Left lung (tissue), 4 donors: ENCODE measurements at regions not wholly inside any gene's neighbourhood (a gene's known extent, or its start where the extent isn't known, plus 50 kb on each side); places are given as distances from the start of the nearest gene placed in this dataset.

Experiments
- ATAC-seq: fragments of 200-7000 bp; cut with Tn5 transposase; one replicate; pipeline ENCODE4 v1.9.1; 2020; ENCODE audit warnings: moderate library complexity
- DNase-seq, 4 donors: peaks; one replicate each; pipeline ENCODE4 v3.0.0-alpha.2; 2013 to 2020
- H3K27ac ChIP-seq, 2 donors: fragments of 200-600 bp; sonication (generic) in 1 of 2; one replicate each; pipeline versions ENCODE4 v1.5.0 to v1.8.0; 2020 to 2021
- H3K27me3 ChIP-seq, 2 donors: fragments of 200-600 bp; sonication (generic) in 1 of 2; one replicate each; pipeline versions ENCODE4 v1.5.0 to v1.8.0; 2020 to 2021
- H3K36me3 ChIP-seq, 2 donors: fragments of 200-600 bp; sonication (generic) in 1 of 2; one replicate each; pipeline versions ENCODE4 v1.5.0 to v1.8.0; 2020 to 2021
- H3K4me1 ChIP-seq, 2 donors: fragments of 200-600 bp; one replicate each; pipeline ENCODE4 v1.8.0; 2021
- H3K4me3 ChIP-seq, 2 donors: fragments of 200-600 bp; sonication (generic) in 1 of 2; one replicate each; pipeline versions ENCODE4 v1.5.0 to v1.8.0; 2020 to 2021; ENCODE audit warnings: mild to moderate bottlenecking in 1 of 2
- H3K9me3 ChIP-seq, 2 donors: fragments of 200-600 bp; sonication (generic) in 1 of 2; one replicate each; pipeline versions ENCODE4 v1.5.0 to v1.8.0; 2020 to 2021
- CTCF ChIP-seq, 2 donors: fragments of 200-600 bp; sonication (generic) in 1 of 2; IDR thresholded peaks; one replicate each; pipeline versions ENCODE4 v1.5.0 to v1.8.0; 2021; ENCODE audit warnings: antibody characterized with exemption in 2 of 2
- intact Hi-C, 2 donors: fragments of 100-400 bp; cut with DNase I; formaldehyde crosslinking; loops; one replicate each; pipeline versions ENCODE4 v1.11.2 to v1.14.2; 2022
- donor health status: DM: no; HTN: yes; CAD: no.
- donor health status: DM: no; HTN: no; CAD: no.

- intact Hi-C loops = no loop called here
Observed at GRCh38 chr15:100737214-100737613, 134.8 kb downstream of the ASB7 start.

DNA sequence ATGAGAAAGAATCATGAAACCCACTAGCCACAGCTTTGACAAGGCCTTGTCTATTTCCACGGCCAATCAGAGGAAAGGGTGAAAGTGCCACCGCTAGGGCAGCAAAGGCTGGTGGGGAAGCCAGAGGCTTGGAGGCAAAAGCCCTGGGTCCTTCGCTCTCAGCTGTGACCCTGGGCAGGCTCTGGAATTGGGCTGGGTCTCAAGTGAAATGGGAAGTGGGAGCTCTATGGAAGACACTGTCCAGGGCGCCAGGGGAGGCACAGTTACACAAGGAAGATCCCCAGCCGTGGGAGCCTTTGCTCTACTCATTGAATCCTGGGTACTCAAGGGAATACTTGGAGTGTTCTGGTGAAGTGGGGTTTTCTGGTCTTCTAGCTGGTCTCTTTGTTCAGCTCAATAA is 136.2 kb downstream of the ASB7 start:
- TF ChIP-seq CTCF (IDR thresholded peaks at IDR 0.05) = no peak
- H3K27me3 ChIP-seq = no peaks in the 10 kb centered on the region
- no peak overlapping the region for H3K27ac ChIP-seq
- H3K4me3 ChIP-seq = no peak overlapping the region
- intact Hi-C loops = no loop called here
- ATAC-seq = no peak
- H3K4me1 ChIP-seq = no peaks in the 10 kb centered on the region
- H3K9me3 ChIP-seq = no peaks in the 10 kb centered on the region
- H3K36me3 ChIP-seq = no peaks in the 10 kb centered on the region
- no peak for DNase-seq

More at GRCh38 chr15:100737214-100737613, 134.8 kb downstream of the ASB7 start:
- H3K27ac ChIP-seq = no peak overlapping the region
- no peak overlapping the region for H3K4me3 ChIP-seq
- no peak for ATAC-seq
- H3K4me1 ChIP-seq = no peaks in the 10 kb centered on the region
- no peak for TF ChIP-seq CTCF (IDR thresholded peaks at IDR 0.05)
- no peaks in the 10 kb centered on the region for H3K27me3 ChIP-seq
- H3K9me3 ChIP-seq = no peaks in the 10 kb centered on the region
- DNase-seq = no peak
- H3K36me3 ChIP-seq = no peaks in the 10 kb centered on the region

DNA sequence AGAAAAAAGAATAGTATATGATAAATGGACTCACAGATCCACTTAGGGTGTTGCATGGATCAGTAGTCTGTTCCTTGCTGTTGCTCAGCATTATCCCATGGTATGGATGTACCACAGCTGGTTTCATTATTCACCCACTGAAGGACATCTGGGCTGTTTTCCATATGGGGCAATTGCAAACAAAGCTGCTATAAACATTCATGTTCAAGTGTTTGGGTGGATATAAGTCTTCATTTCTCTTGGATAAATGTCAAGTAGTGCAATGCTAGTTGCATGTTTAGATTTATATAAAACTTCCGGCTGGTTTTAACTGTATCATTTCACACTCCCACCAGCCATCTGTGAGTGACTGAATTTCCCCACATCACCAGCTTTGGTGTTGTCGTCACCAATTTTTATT is 137.7 kb downstream of the ASB7 start:
- Histone ChIP-seq H3K9me3 (no peaks in the 10 kb centered on the region), H3K4me3 (no peak overlapping the region), H3K27me3 (no peaks in the 10 kb centered on the region), H3K36me3 (no peaks in the 10 kb centered on the region), H3K27ac (no peak overlapping the region), H3K4me1 (no peaks in the 10 kb centered on the region)
- DNase-seq (peak in 2 of 4 donors; percentile 69 to 78), ATAC-seq (no peak)
- intact Hi-C loops = no loop called here
- no peak for TF ChIP-seq CTCF (IDR thresholded peaks at IDR 0.05)

DNA sequence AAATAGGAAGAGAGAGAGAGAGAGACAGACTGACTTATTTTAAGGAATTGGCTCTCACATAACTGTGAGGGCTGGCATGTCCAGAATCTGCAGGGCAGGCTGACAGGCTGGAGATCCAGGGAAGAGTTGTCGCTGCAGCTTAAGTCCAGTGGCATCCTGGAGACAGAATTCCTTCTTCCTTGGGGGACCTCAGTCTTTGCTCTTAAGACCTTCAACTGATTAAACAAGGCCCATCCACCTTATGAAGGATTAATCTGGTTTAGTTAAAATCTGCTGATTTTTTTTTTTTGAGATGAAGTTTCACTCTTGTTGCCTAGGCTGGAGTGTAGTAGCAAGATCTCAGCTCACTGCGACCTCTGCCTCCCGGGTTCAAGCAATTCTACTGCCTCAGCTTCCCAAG is 128.0 kb upstream of the ALDH1A3 start:
- intact Hi-C loops = no loop called here
- no peaks in the 10 kb centered on the region for H3K4me1 ChIP-seq
- H3K4me3 ChIP-seq = no peak overlapping the region
- H3K27ac ChIP-seq = no peak overlapping the region
- ATAC-seq (no peak), DNase-seq (no peak)
- H3K27me3 ChIP-seq = no peaks in the 10 kb centered on the region
- peaks cover 0 to 7% of the 10 kb centered on the region in 2 donors for H3K9me3 ChIP-seq
- H3K36me3 ChIP-seq = no peaks in the 10 kb centered on the region
- no peak for TF ChIP-seq CTCF (IDR thresholded peaks at IDR 0.05)

GRCh38 chr15:100753503-100753902 is 126.1 kb upstream of the ALDH1A3 start:
- intact Hi-C loops = no loop called here
- Histone ChIP-seq H3K4me1 (no peaks in the 10 kb centered on the region), H3K27ac (no peak overlapping the region), H3K4me3 (no peak overlapping the region), H3K36me3 (no peaks in the 10 kb centered on the region), H3K27me3 (peaks cover 0 to 10% of the 10 kb centered on the region in 2 donors), H3K9me3 (no peaks in the 10 kb centered on the region)
- ATAC-seq = no peak
- DNase-seq = no peak
- no peak for TF ChIP-seq CTCF (IDR thresholded peaks at IDR 0.05)
